ENCODE measurements at regions not wholly inside any gene's neighbourhood (a gene's known extent, or its start where the extent isn't known, plus 50 kb on each side); places are given as distances from the start of the nearest gene placed in this dataset.

DNA sequence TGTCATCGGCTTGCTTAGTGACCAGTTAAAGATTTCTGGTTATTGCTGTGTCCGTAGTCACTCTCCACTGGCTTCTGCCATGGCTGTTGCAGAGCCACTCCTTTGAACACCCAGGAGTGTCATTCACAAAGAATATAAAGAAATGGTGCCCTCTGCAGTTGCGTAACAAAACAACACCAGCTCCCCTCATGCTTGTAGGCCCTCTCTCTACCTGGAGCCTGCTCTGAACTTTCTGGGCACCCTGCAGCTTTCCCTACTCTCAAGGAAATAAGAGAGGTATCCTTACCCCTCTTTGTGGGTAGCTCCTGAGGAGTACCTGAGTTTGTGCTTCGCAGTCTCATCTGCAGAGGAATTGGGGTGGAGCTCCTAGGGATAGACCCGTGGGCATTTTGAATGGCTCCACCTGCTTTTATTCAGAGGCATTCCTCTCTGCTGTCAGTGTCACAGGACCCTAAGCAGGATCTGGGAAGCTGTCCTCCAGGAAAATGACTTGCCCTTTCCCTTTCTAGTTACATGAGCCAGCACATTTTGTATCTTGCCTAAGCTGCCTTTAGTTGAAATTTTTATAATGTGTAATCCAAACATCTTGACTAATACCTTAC is 97.2 kb upstream of the TMEM260 start:
- TF ChIP-seq, protein P1, sequence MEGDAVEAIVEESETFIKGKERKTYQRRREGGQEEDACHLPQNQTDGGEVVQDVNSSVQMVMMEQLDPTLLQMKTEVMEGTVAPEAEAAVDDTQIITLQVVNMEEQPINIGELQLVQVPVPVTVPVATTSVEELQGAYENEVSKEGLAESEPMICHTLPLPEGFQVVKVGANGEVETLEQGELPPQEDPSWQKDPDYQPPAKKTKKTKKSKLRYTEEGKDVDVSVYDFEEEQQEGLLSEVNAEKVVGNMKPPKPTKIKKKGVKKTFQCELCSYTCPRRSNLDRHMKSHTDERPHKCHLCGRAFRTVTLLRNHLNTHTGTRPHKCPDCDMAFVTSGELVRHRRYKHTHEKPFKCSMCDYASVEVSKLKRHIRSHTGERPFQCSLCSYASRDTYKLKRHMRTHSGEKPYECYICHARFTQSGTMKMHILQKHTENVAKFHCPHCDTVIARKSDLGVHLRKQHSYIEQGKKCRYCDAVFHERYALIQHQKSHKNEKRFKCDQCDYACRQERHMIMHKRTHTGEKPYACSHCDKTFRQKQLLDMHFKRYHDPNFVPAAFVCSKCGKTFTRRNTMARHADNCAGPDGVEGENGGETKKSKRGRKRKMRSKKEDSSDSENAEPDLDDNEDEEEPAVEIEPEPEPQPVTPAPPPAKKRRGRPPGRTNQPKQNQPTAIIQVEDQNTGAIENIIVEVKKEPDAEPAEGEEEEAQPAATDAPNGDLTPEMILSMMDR (IDR thresholded peaks at IDR 0.05 in 8 of 11, conservative IDR thresholded peaks at IDR 0.05 in 3 of 11), result no peak
- no peak for TF ChIP-seq POLR2AphosphoS5 (IDR thresholded peaks at IDR 0.05)

All from spleen (tissue), 7 donors.